Mammary epithelial cell (primary cell): ENCODE measurements at regions not wholly inside any gene's neighbourhood (a gene's known extent, or its start where the extent isn't known, plus 50 kb on each side); places are given as distances from the start of the nearest gene placed in this dataset.

ENCODE experiments used
- CTCF ChIP-seq, 2 donors: IDR thresholded peaks in 1 of 2; conservative IDR thresholded peaks in 1 of 2; 2 replicates each; pipeline ENCODE4 v1.5.1; 2011 to 2012; ENCODE audit warnings: inconsistent platforms in 2 of 2, low read length in 2 of 2, mild to moderate bottlenecking in 2 of 2, control low read depth in 1 of 2, low read depth in 1 of 2; ENCODE audit not compliant: insufficient read depth in 1 of 2; ENCODE audit errors: extremely low read depth in 1 of 2
- EZH2 ChIP-seq: IDR thresholded peaks from 2 replicates; pipeline ENCODE4 v1.6.1; 2012; ENCODE audit warnings: low read length, inconsistent platforms, borderline replicate concordance

- TF ChIP-seq CTCF (conservative IDR thresholded peaks at IDR 0.05 in 1 of 2, IDR thresholded peaks at IDR 0.05 in 1 of 2; ENCODE audit: extremely low read depth in 1 of 2, insufficient read depth in 1 of 2, low read depth in 1 of 2, low read length in 2 of 2) (no peak), EZH2 (no peak)
Observed at GRCh38 chr6:28675600-28675999, 149.9 kb downstream of the GPX5 start.
